ENCODE measurements at regions not wholly inside any gene's neighbourhood (a gene's known extent, or its start where the extent isn't known, plus 50 kb on each side); places are given as distances from the start of the nearest gene placed in this dataset.

- TF ChIP-seq GATA2 (IDR thresholded peaks at IDR 0.05; ENCODE audit: low read depth, low read length) (no peak), GATA3 (IDR thresholded peaks at IDR 0.05; ENCODE audit: low read depth, low read length) (no peak)
Observed at GRCh38 chr14:104443391-104444158, 136.0 kb upstream of the C14orf180 start.
